ENCODE measurements at regions not wholly inside any gene's neighbourhood (a gene's known extent, or its start where the extent isn't known, plus 50 kb on each side); places are given as distances from the start of the nearest gene placed in this dataset.
"Not testable (repeated sequence)": the region's sequence is repeated elsewhere in the genome, so short reads cannot be mapped to it uniquely, and the experiment has no call there.

DNA sequence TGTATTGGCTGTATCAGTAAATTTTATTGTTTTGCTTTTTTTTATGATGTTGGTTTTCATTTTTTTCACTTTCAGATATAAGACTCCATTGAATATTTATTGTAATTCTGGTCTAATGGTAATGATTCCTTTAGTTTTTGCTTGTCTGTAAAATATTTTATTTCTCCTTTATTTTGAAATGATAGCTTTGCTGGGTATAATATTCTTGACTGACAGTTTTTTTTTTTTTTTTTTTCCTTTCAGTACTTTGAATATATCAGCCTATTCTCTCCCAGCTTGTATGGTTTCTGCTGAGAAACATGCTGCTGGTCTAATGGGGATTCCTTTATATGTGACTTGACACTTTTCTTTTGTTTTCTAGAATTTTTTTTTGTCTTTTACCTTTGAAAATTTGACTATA lies 195.1 kb upstream of the SLC38A2 start:
- peak; percentile 64 for FAIRE-seq

DNA sequence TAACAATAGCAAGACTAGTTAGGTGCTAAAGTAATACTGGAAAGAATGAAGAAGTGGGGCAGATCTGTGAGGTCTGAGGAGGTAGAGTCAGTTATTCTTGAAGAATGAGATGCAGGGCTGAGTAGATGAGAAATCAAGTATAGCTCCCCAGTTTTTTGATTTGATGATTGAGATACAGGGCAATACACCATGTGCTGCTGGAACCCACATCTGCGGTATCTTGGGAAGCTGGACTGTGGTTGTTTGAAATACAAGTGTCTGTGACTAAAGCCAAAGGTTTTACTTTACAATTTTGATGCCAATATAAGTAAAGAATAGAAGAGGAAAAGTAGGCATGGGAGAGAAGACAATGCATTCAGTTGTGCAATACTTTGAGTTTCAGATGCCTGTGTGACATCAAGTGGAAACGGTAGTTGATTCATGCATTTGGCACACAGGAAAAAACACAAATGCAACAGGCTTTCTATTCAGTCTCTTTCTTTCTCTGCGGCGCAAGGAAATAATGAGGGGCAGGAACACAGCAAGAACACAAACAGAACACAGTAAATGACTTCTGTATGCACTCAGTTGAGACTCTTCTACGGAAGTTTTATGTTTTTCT lies 190.2 kb upstream of the SLC38A2 start:
- no peaks in the 10 kb centered on the region for H3K36me3 ChIP-seq (ENCODE audit: control insufficient read depth in 3 of 3, insufficient read depth in 2 of 3, low read depth in 1 of 3, low read length in 3 of 3)
- WGBS, 3 donors: 61 to 87% (median 83%) methylated on average over 5 of the region's 5 CpGs
- H3K27me3 ChIP-seq (ENCODE audit: control insufficient read depth in 3 of 3, insufficient read depth in 3 of 3, low read length in 3 of 3): no peaks in the 10 kb centered on the region
- H3K9me3 ChIP-seq (ENCODE audit: control insufficient read depth in 2 of 2, insufficient read depth in 1 of 2, low read depth in 1 of 2, low read length in 1 of 2): peaks cover 0 to 2% of the 10 kb centered on the region in 2 donors
- DNase-seq (no peak), FAIRE-seq (no peak)
- H3K27ac ChIP-seq (ENCODE audit: low read depth in 1 of 3, low read length in 2 of 3): no peak overlapping the region
- no peak overlapping the region for H3K4me3 ChIP-seq (ENCODE audit: low read depth in 1 of 3, low read length in 3 of 3)
- no peaks in the 10 kb centered on the region for H3K4me1 ChIP-seq (ENCODE audit: control insufficient read depth in 3 of 3, insufficient read depth in 2 of 3, low read depth in 1 of 3, low read length in 2 of 3)

More for the DNA sequence above, 195.1 kb upstream of the SLC38A2 start:
- Histone ChIP-seq H3K36me3 (ENCODE audit: control insufficient read depth in 3 of 3, insufficient read depth in 2 of 3, low read depth in 1 of 3, low read length in 3 of 3) (peaks cover 0 to 3% (median 0%) of the 10 kb centered on the region in 3 donors), H3K4me3 (ENCODE audit: low read depth in 1 of 3, low read length in 3 of 3) (no peak overlapping the region), H3K27me3 (ENCODE audit: control insufficient read depth in 3 of 3, insufficient read depth in 3 of 3, low read length in 3 of 3) (no peaks in the 10 kb centered on the region), H3K27ac (ENCODE audit: low read depth in 1 of 3, low read length in 2 of 3) (no peak overlapping the region), H3K4me1 (ENCODE audit: control insufficient read depth in 3 of 3, insufficient read depth in 2 of 3, low read depth in 1 of 3, low read length in 2 of 3) (no peaks in the 10 kb centered on the region), H3K9me3 (ENCODE audit: control insufficient read depth in 2 of 2, insufficient read depth in 1 of 2, low read depth in 1 of 2, low read length in 1 of 2) (peaks cover 0 to 20% of the 10 kb centered on the region in 2 donors)
- no peak for DNase-seq

DNA sequence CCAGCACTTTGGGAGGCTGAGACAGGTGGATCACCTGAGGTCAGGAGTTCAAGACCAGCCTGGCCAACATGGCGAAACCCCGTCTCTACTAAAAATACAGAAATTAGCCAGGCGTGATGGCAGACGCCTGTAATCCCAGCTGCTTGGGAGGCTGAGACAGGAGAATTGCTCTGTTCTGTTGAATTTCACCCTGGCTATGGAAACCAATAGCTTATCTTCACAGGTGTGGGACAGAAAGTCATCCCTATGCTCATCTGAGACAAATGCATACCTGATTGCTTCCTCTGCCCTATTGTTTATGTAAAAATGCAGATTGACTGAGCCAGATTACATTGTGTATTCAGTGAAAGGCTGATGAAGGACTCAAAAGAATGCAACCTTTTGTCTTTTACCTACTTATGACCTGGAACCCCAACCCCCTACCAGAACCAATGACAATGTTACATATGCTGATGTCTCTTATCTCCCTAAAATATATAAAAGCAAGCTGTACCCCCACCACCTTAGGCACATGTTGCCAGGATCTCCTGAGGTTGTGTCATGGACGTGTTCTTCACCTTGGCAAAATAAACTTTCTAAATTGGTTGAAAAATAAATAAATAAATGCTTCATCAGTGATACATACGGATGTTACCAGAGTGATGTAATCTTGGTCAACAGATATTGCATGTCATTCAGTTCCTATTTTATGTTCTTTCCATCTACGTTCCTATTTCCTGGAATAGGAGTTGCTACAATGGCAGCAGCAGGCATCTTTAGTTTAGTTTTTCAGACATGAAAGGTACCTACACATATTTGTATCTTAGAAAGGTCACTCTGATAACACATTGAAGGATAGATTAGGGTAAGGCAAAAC lies 189.4 kb upstream of the SLC38A2 start:
- not testable (repeated sequence) for H3K4me3 ChIP-seq (ENCODE audit: low read depth in 1 of 3, low read length in 3 of 3)
- 86 to 92% (median 88%) methylated on average over 7 of the region's 7 CpGs for WGBS, 3 donors

DNA sequence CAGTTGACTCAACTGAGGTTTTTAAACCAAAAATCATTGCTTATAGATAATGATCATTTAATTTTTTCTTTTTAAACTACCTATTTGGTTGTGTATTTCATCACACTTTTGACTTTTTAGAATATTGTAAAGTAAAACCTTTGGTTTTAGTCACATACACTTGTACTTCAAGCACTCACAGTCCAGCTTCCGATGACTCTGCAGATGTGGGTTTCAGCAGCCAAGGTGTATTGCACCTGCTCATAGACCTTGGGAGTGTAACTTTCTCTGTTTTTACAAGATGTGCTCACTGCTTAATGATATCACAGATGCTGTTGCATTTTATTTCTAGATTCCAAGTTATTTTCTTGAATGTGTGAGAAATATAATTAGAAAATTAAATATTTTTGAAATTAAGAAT lies 188.3 kb upstream of the SLC38A2 start:
- Histone ChIP-seq H3K27me3 (ENCODE audit: control insufficient read depth in 3 of 3, insufficient read depth in 3 of 3, low read length in 3 of 3) (no peaks in the 10 kb centered on the region), H3K4me3 (ENCODE audit: low read depth in 1 of 3, low read length in 3 of 3) (no peak overlapping the region), H3K27ac (ENCODE audit: low read depth in 1 of 3, low read length in 2 of 3) (no peak overlapping the region), H3K36me3 (ENCODE audit: control insufficient read depth in 3 of 3, insufficient read depth in 2 of 3, low read depth in 1 of 3, low read length in 3 of 3) (no peaks in the 10 kb centered on the region), H3K9me3 (ENCODE audit: control insufficient read depth in 2 of 2, insufficient read depth in 1 of 2, low read depth in 1 of 2, low read length in 1 of 2) (no peaks in the 10 kb centered on the region), H3K4me1 (ENCODE audit: control insufficient read depth in 3 of 3, insufficient read depth in 2 of 3, low read depth in 1 of 3, low read length in 2 of 3) (no peaks in the 10 kb centered on the region)
- no peak for FAIRE-seq
- DNase-seq: no peak
- WGBS, 3 donors: 90 to 97% (median 94%) methylated on average over 1 of the region's 1 CpG

More for the DNA sequence above, 189.4 kb upstream of the SLC38A2 start:
- H3K36me3 ChIP-seq (ENCODE audit: control insufficient read depth in 3 of 3, insufficient read depth in 2 of 3, low read depth in 1 of 3, low read length in 3 of 3); H3K9me3 ChIP-seq (ENCODE audit: control insufficient read depth in 2 of 2, insufficient read depth in 1 of 2, low read depth in 1 of 2, low read length in 1 of 2); H3K27ac ChIP-seq (ENCODE audit: low read depth in 1 of 3, low read length in 2 of 3); H3K27me3 ChIP-seq (ENCODE audit: control insufficient read depth in 3 of 3, insufficient read depth in 3 of 3, low read length in 3 of 3); DNase-seq; FAIRE-seq; H3K4me1 ChIP-seq (ENCODE audit: control insufficient read depth in 3 of 3, insufficient read depth in 2 of 3, low read depth in 1 of 3, low read length in 2 of 3): not testable (repeated sequence)

DNA sequence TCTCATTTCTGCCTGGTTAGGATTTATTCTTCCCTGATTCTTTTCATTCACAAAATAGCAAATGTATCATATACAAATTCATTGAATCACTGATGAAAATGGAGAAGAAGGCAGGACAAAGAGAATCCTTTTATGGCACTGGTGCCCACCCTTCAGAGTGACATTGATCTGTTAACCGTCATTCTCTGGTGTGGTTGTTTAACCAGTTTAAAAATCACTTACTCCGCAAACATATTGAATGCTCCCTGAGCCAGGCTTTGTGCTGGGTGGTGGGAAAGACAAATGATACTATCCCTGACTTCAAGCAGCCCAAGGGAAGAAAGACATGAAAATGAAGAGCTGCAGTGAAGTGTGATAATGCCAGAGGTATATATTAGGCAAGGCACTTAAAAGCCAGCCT lies 187.5 kb upstream of the SLC38A2 start:
- Histone ChIP-seq H3K27ac (ENCODE audit: low read depth in 1 of 3, low read length in 2 of 3) (no peak overlapping the region), H3K4me1 (ENCODE audit: control insufficient read depth in 3 of 3, insufficient read depth in 2 of 3, low read depth in 1 of 3, low read length in 2 of 3) (no peaks in the 10 kb centered on the region), H3K9me3 (ENCODE audit: control insufficient read depth in 2 of 2, insufficient read depth in 1 of 2, low read depth in 1 of 2, low read length in 1 of 2) (no peaks in the 10 kb centered on the region), H3K27me3 (ENCODE audit: control insufficient read depth in 3 of 3, insufficient read depth in 3 of 3, low read length in 3 of 3) (no peaks in the 10 kb centered on the region), H3K4me3 (ENCODE audit: low read depth in 1 of 3, low read length in 3 of 3) (no peak overlapping the region), H3K36me3 (ENCODE audit: control insufficient read depth in 3 of 3, insufficient read depth in 2 of 3, low read depth in 1 of 3, low read length in 3 of 3) (no peaks in the 10 kb centered on the region)
- 86 to 95% (median 91%) methylated on average over 2 of the region's 2 CpGs for WGBS, 3 donors
- DNase-seq (no peak), FAIRE-seq (no peak)

DNA sequence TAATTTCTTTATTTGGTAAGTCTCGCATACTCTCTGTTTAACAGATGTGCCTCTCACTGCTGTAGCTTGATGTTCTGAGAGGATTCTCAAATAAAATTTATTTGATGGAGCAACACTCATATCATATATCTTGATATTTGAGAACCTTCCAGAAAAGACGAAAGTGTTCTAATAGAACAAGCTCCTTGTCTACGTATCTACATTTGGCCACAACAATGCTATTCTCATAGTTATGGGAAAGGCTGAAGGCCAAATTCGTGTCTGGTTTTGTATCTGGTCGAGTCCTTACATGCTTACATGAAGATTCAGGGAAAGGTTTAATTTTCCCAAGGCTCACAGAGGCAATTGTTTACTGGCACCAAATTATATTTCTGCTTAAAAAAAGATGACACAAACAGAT lies 186.7 kb upstream of the SLC38A2 start:
- no peak for FAIRE-seq
- WGBS, 3 donors: 76 to 88% (median 88%) methylated on average over 5 of the region's 5 CpGs
- no peak for DNase-seq
- Histone ChIP-seq H3K27ac (ENCODE audit: low read depth in 1 of 3, low read length in 2 of 3) (no peak overlapping the region), H3K36me3 (ENCODE audit: control insufficient read depth in 3 of 3, insufficient read depth in 2 of 3, low read depth in 1 of 3, low read length in 3 of 3) (no peaks in the 10 kb centered on the region), H3K4me3 (ENCODE audit: low read depth in 1 of 3, low read length in 3 of 3) (no peak overlapping the region), H3K27me3 (ENCODE audit: control insufficient read depth in 3 of 3, insufficient read depth in 3 of 3, low read length in 3 of 3) (no peaks in the 10 kb centered on the region), H3K9me3 (ENCODE audit: control insufficient read depth in 2 of 2, insufficient read depth in 1 of 2, low read depth in 1 of 2, low read length in 1 of 2) (no peaks in the 10 kb centered on the region), H3K4me1 (ENCODE audit: control insufficient read depth in 3 of 3, insufficient read depth in 2 of 3, low read depth in 1 of 3, low read length in 2 of 3) (no peaks in the 10 kb centered on the region)

DNA sequence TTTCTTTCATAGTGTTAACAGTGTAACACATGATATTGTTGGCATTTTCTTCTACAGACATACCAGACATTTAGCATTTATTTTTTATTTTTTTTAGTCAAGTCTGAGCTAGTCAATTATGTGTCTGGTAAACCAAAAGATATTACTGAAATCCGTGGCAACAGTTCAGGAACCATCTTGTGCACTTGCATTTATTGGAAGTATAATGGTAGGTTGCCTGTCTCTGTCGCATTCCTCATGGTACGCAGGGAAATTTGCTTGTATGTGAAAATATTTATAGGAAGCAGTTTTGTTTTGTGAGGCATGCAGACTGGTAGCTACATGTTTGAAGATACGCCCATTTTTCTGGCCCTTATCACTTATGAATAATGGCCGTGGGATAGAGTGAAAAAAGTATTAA lies 186.1 kb upstream of the SLC38A2 start:
- H3K27me3 ChIP-seq (ENCODE audit: control insufficient read depth in 3 of 3, insufficient read depth in 3 of 3, low read length in 3 of 3): no peaks in the 10 kb centered on the region
- no peaks in the 10 kb centered on the region for H3K9me3 ChIP-seq (ENCODE audit: control insufficient read depth in 2 of 2, insufficient read depth in 1 of 2, low read depth in 1 of 2, low read length in 1 of 2)
- WGBS, 3 donors: 89 to 94% (median 92%) methylated on average over 5 of the region's 5 CpGs
- H3K27ac ChIP-seq (ENCODE audit: low read depth in 1 of 3, low read length in 2 of 3): no peak overlapping the region
- H3K36me3 ChIP-seq (ENCODE audit: control insufficient read depth in 3 of 3, insufficient read depth in 2 of 3, low read depth in 1 of 3, low read length in 3 of 3): no peaks in the 10 kb centered on the region
- H3K4me1 ChIP-seq (ENCODE audit: control insufficient read depth in 3 of 3, insufficient read depth in 2 of 3, low read depth in 1 of 3, low read length in 2 of 3): no peaks in the 10 kb centered on the region
- FAIRE-seq: no peak
- no peak overlapping the region for H3K4me3 ChIP-seq (ENCODE audit: low read depth in 1 of 3, low read length in 3 of 3)
- no peak for DNase-seq

DNA sequence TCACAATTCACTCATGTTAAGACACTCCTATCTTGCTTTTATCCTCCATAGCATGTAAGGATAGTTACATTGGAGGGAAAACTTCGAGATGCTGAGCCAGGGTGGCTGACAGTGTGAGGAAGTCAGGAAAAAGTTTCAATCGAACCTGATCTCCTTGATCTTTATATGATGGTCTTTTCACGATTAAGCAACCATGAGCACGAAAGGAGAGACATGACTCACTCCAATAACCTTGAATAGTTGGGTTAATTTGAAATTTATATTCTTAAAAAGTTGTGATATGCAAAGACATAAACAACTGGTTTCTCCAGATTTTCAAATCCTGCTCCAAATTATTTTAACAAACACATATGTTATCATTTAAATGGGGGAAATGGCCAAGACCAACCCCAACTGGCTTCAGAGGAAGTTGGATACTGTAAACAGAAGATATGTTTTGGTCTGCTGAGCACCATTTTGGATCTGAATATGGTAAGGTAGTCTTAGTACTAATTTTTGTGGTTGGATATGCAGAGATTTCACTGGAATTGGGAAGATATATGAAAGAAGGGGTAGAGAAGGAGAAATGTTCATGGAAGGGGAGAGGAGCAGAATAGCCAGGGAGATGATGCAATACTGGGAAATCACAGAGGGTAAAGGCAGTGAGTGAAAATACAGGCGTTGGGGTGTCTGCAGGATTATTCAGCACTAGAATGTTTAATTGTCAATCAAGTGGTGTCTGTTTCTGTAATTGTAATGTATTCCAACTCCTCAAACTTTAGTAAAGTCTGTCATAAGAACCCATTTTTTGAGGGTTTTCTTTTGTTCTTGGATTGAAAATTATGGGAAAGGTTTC lies 185.2 kb upstream of the SLC38A2 start:
- 84 to 90% (median 90%) methylated on average over 5 of the region's 5 CpGs for WGBS, 3 donors
- H3K4me3 ChIP-seq (ENCODE audit: low read depth in 1 of 3, low read length in 3 of 3): no peak overlapping the region
- FAIRE-seq: no peak
- no peaks in the 10 kb centered on the region for H3K27me3 ChIP-seq (ENCODE audit: control insufficient read depth in 3 of 3, insufficient read depth in 3 of 3, low read length in 3 of 3)
- no peaks in the 10 kb centered on the region for H3K36me3 ChIP-seq (ENCODE audit: control insufficient read depth in 3 of 3, insufficient read depth in 2 of 3, low read depth in 1 of 3, low read length in 3 of 3)
- H3K4me1 ChIP-seq (ENCODE audit: control insufficient read depth in 3 of 3, insufficient read depth in 2 of 3, low read depth in 1 of 3, low read length in 2 of 3): no peaks in the 10 kb centered on the region
- no peaks in the 10 kb centered on the region for H3K9me3 ChIP-seq (ENCODE audit: control insufficient read depth in 2 of 2, insufficient read depth in 1 of 2, low read depth in 1 of 2, low read length in 1 of 2)
- no peak overlapping the region for H3K27ac ChIP-seq (ENCODE audit: low read depth in 1 of 3, low read length in 2 of 3)
- DNase-seq: no peak
